B cell (primary cell): ENCODE measurements at regions not wholly inside any gene's neighbourhood (a gene's known extent, or its start where the extent isn't known, plus 50 kb on each side); places are given as distances from the start of the nearest gene placed in this dataset.
A peak's percentile ranks its signal among the peaks of the same experiment; 100 is the strongest.

Experiments
- ATAC-seq: fragments of 200-7000 bp; cut with Tn5 transposase; one replicate; pipeline ENCODE4 v1.10.0; 2021; ENCODE audit warnings: low read depth, mild to moderate bottlenecking, moderate number of reproducible peaks, moderate library complexity
- CTCF ChIA-PET: fragments of 350-600 bp; sonication (Branson Sonifier 250); formaldehyde crosslinking; loops from one replicate; lab custom pipeline; 2021; ENCODE audit warnings: antibody characterized with exemption, inconsistent platforms; lab: Charles Lee
- POLR2A ChIA-PET: fragments of 350-600 bp; sonication (Branson Sonifier 250); formaldehyde crosslinking; loops from one replicate; lab custom pipeline; 2021; ENCODE audit warnings: antibody characterized with exemption; lab: Charles Lee
- DNase-seq: peaks from one replicate; pipeline ENCODE4 v3.0.0; 2013
- H2AFZ ChIP-seq: 2 replicates; pipeline ENCODE4 v1.6.1; 2012; ENCODE audit warnings: mild to moderate bottlenecking, low read depth, low read length; ENCODE audit not compliant: insufficient read depth, poor library complexity, severe bottlenecking
- H3K27ac ChIP-seq, 2 donors: 1 replicate in 1 of 2; 2 replicates in 1 of 2; pipeline ENCODE4 v1.5.1; 2012 to 2013; ENCODE audit warnings: low read length in 2 of 2, mild to moderate bottlenecking in 2 of 2, moderate library complexity in 1 of 2
- H3K27me3 ChIP-seq, 4 experiments: fragments of 200-600 bp in 1 of 4; sonication (generic) in 1 of 4; replicated peaks in 1 of 4; 1 replicate in 2 of 4; 2 replicates in 2 of 4; pipeline versions ENCODE4 v1.6.1 to v1.7.0; 2013 to 2016; ENCODE audit warnings: low read length in 3 of 4, mild to moderate bottlenecking in 2 of 4, mixed read lengths in 1 of 4, moderate library complexity in 1 of 4; ENCODE audit not compliant: insufficient read depth in 4 of 4, control insufficient read depth in 3 of 4; ENCODE audit errors: control extremely low read depth in 1 of 4
- H3K36me3 ChIP-seq, 2 experiments: replicated peaks in 1 of 2; 1 replicate in 1 of 2; 2 replicates in 1 of 2; pipeline versions ENCODE4 v1.6.1 to v1.7.1; 2013; ENCODE audit warnings: low read length in 1 of 2; ENCODE audit not compliant: insufficient read depth in 2 of 2, control insufficient read depth in 1 of 2; ENCODE audit errors: control extremely low read depth in 1 of 2, extremely low read depth in 1 of 2
- H3K4me1 ChIP-seq, 2 donors: fragments of 200-600 bp in 1 of 2; sonication (generic) in 1 of 2; 1 replicate in 1 of 2; 2 replicates in 1 of 2; pipeline versions ENCODE4 v1.5.1 to v1.6.1; 2013 to 2017; ENCODE audit warnings: low read length in 2 of 2; ENCODE audit not compliant: control insufficient read depth in 2 of 2, insufficient read depth in 2 of 2
- H3K4me2 ChIP-seq: replicated peaks from 2 replicates; pipeline ENCODE3; 2012; ENCODE audit warnings: mild to moderate bottlenecking, low read depth, low read length; ENCODE audit not compliant: poor library complexity, severe bottlenecking
- H3K4me3 ChIP-seq, 5 experiments: fragments of 200-600 bp in 1 of 5; sonication (generic) in 1 of 5; 1 replicate in 3 of 5; 2 replicates in 2 of 5; pipeline versions ENCODE4 v1.5.1 to v1.7.0; 2011 to 2016; ENCODE audit warnings: low read length in 4 of 5, mild to moderate bottlenecking in 4 of 5, low read depth in 2 of 5, control low read depth in 1 of 5, moderate library complexity in 1 of 5; ENCODE audit not compliant: insufficient read depth in 1 of 5; ENCODE audit errors: control extremely low read depth in 1 of 5, extremely low read depth in 1 of 5
- H3K79me2 ChIP-seq: fragments of 200-600 bp; sonication (generic); one replicate; pipeline ENCODE4 v1.6.0; 2016; ENCODE audit warnings: low read length; ENCODE audit not compliant: control insufficient read depth, insufficient read depth
- H3K9ac ChIP-seq: fragments of 200-600 bp; sonication (generic); 2 replicates; pipeline ENCODE4 v1.6.1; 2017; ENCODE audit warnings: mild to moderate bottlenecking, low read length, moderate library complexity
- H3K9me3 ChIP-seq, 3 donors: one replicate each; pipeline versions ENCODE4 v1.6.1 to v1.7.1; 2013; ENCODE audit warnings: low read length in 2 of 3; ENCODE audit not compliant: control insufficient read depth in 2 of 3, insufficient read depth in 1 of 3; ENCODE audit errors: control extremely low read depth in 1 of 3
- H4K20me1 ChIP-seq: 2 replicates; pipeline ENCODE4 v1.6.0; 2012; ENCODE audit warnings: mild to moderate bottlenecking, low read length; ENCODE audit not compliant: insufficient read depth, control insufficient read depth, poor library complexity, severe bottlenecking
- H3K27ac Mint-ChIP-seq: one replicate; pipeline ENCODE4 v1.8.0; 2021; ENCODE audit warnings: mixed read lengths
- H3K27me3 Mint-ChIP-seq: one replicate; pipeline ENCODE4 v1.8.0; 2021; ENCODE audit warnings: mixed read lengths
- H3K4me1 Mint-ChIP-seq: one replicate; pipeline ENCODE4 v1.8.0; 2021; ENCODE audit warnings: mixed read lengths
- H3K4me3 Mint-ChIP-seq: one replicate; pipeline ENCODE4 v1.8.0; 2021; ENCODE audit warnings: mixed read lengths
- H3K9me3 Mint-ChIP-seq: one replicate; pipeline ENCODE4 v1.8.0; 2022; ENCODE audit warnings: mixed read lengths; ENCODE audit not compliant: insufficient read depth
- EZH2 ChIP-seq: IDR thresholded peaks from 2 replicates; pipeline ENCODE4 v1.6.1; 2012; ENCODE audit warnings: borderline replicate concordance, low read depth, mild to moderate bottlenecking, moderate library complexity, low read length; ENCODE audit not compliant: insufficient read depth, poor library complexity, severe bottlenecking
- WGBS: methylation state at CpG from one replicate; pipeline ENCODE4 v1.1.5; 2013; ENCODE audit warnings: missing lambda C conversion rate; ENCODE audit not compliant: insufficient coverage; 5-methylcytosine and 5-hydroxymethylcytosine counted together
- intact Hi-C: fragments of 100-400 bp; cut with micrococcal nuclease; formaldehyde crosslinking; loops from one replicate; pipeline ENCODE4 v1.10.0; 2022
- TF ChIP-seq, protein P1 (sequence below): fragments of 200-600 bp; IDR thresholded peaks from one replicate; pipeline ENCODE4 v1.8.0; 2022; ENCODE audit warnings: antibody characterized with exemption, mild to moderate bottlenecking

DNA sequence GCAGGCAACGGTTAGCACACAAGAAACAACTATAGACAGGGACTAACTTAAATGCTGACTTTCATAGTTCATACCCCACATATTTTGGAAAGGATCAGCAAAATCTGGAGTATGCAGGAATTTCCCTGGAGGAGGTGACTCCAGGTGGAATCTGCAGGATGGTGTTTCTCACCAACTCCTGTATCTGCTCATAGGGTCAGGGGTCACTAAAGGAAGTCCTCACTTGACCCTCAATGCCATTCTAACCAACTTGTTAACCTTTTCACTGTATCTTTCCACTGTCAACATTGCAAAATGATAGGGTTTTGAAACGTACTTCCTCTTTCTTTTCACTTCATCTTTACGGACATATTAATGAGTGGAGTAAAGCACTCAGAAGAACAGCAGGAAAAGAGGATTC, 207.0 kb upstream of the CXCR4 start:
- Histone ChIP-seq H3K36me3 (no peaks in the 10 kb centered on the region), H3K27ac (peak overlapping the region in 1 of 2 donors; percentile 18), H4K20me1 (no peaks in the 10 kb centered on the region), H3K9me3 (no peaks in the 10 kb centered on the region), H3K4me1 (peaks cover 33 to 48% of the 10 kb centered on the region in 2 donors), H3K4me3 (peak overlapping the region in 2 of 5 experiments; percentile 12 to 20), H3K9ac (peak overlapping the region; percentile 43), H2AFZ (peak overlapping the region; percentile 76), H3K4me2 (peak overlapping the region; percentile 59), H3K79me2 (no peaks in the 10 kb centered on the region), H3K27me3 (no peaks in the 10 kb centered on the region)
- POLR2A ChIA-PET: no interaction called here
- peaks cover 56% of the 10 kb centered on the region for H3K4me1 Mint-ChIP-seq
- H3K4me3 Mint-ChIP-seq: peak overlapping the region; percentile 78
- WGBS: no CpG with 5 or more reads among the region's 3 CpGs
- no peak for ATAC-seq
- no peak for TF ChIP-seq EZH2
- TF ChIP-seq, protein P1, sequence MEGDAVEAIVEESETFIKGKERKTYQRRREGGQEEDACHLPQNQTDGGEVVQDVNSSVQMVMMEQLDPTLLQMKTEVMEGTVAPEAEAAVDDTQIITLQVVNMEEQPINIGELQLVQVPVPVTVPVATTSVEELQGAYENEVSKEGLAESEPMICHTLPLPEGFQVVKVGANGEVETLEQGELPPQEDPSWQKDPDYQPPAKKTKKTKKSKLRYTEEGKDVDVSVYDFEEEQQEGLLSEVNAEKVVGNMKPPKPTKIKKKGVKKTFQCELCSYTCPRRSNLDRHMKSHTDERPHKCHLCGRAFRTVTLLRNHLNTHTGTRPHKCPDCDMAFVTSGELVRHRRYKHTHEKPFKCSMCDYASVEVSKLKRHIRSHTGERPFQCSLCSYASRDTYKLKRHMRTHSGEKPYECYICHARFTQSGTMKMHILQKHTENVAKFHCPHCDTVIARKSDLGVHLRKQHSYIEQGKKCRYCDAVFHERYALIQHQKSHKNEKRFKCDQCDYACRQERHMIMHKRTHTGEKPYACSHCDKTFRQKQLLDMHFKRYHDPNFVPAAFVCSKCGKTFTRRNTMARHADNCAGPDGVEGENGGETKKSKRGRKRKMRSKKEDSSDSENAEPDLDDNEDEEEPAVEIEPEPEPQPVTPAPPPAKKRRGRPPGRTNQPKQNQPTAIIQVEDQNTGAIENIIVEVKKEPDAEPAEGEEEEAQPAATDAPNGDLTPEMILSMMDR: no peak
- DNase-seq: peak; percentile 45
- peak overlapping the region; percentile 80 for H3K27ac Mint-ChIP-seq
- intact Hi-C loops: loop anchor here (2.0 to 5.0 kb wide), 2 partner anchors 40 to 208 kb away; partner anchors contain the start of gene CXCR4
- H3K27me3 Mint-ChIP-seq: no peaks in the 10 kb centered on the region
- CTCF ChIA-PET: interaction anchor here (0.6 kb wide), 1 partner anchor 376 kb away, joined by 3 read pairs; no protein-coding TSS in a partner anchor
- H3K9me3 Mint-ChIP-seq: no peaks in the 10 kb centered on the region

DNA sequence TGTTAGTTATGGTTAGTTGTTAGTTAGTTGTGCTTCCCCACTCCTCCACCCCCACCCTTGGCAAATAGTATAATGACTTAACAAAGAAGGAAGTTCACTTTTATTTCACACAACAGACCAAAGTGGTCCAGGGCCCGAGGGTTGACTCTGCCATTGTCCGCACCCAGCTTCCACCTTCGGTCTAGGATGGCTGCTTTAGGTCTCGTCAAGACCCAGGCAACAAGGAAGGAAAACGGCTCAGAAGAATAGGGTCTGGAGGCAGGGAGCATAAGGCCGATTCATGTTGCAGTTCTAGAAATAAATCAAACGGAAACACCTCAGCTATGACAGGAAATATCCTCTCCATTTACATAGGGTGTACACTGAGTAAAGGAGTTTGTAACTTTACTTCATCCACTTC, 206.0 kb upstream of the CXCR4 start:
- Histone ChIP-seq H3K9ac (peak overlapping the region; percentile 43), H3K27me3 (no peaks in the 10 kb centered on the region), H2AFZ (peak overlapping the region; percentile 56), H3K4me1 (peaks cover 33 to 54% of the 10 kb centered on the region in 2 donors), H3K4me2 (peak overlapping the region; percentile 59), H3K79me2 (no peaks in the 10 kb centered on the region), H3K36me3 (no peaks in the 10 kb centered on the region), H3K4me3 (peak overlapping the region in 2 of 5 experiments; percentile 15 to 18), H4K20me1 (no peaks in the 10 kb centered on the region), H3K9me3 (no peaks in the 10 kb centered on the region), H3K27ac (no peak overlapping the region)
- H3K27ac Mint-ChIP-seq: peak overlapping the region; percentile 80
- no peaks in the 10 kb centered on the region for H3K9me3 Mint-ChIP-seq
- ChIA-PET CTCF (no interaction called here), POLR2A (no interaction called here)
- intact Hi-C loops: loop anchor here (2.0 kb wide), 1 partner anchor 39 kb away; no protein-coding TSS in a partner anchor
- peak; percentile 23 for DNase-seq
- H3K4me1 Mint-ChIP-seq: peaks cover 62% of the 10 kb centered on the region
- TF ChIP-seq, protein P1: no peak
- TF ChIP-seq EZH2: no peak
- H3K4me3 Mint-ChIP-seq: peak overlapping the region; percentile 78
- no peak for ATAC-seq
- H3K27me3 Mint-ChIP-seq: no peaks in the 10 kb centered on the region
- 65% methylated on average over 5 of the region's 7 CpGs for WGBS
